A549 (cell line): ENCODE measurements at regions not wholly inside any gene's neighbourhood (a gene's known extent, or its start where the extent isn't known, plus 50 kb on each side); places are given as distances from the start of the nearest gene placed in this dataset.

Experiments used
- ATAC-seq, 2 experiments: fragments of 200-7000 bp in 1 of 2; fragments of >200 bp in 1 of 2; cut with Nextera tagmentation in 1 of 2; cut with Tn5 transposase in 1 of 2; 3 replicates each; pipeline versions ENCODE4 v1.8.0 to v1.9.1; 2018 to 2020; ENCODE audit warnings: mild to moderate bottlenecking in 1 of 2, moderate library complexity in 1 of 2
- CTCF ChIA-PET: fragments of 300-600 bp; sonication (Branson Sonifier 250); formaldehyde crosslinking; extraction: SDS; loops from one replicate; lab custom pipeline; 2021; ENCODE audit warnings: antibody characterized with exemption, inconsistent platforms; lab: Yijun Ruan, JAX
- POLR2A ChIA-PET: fragments of 350-600 bp; formaldehyde crosslinking; extraction: SDS; loops from one replicate; lab custom pipeline; 2021; ENCODE audit warnings: antibody characterized with exemption, inconsistent platforms; lab: Yijun Ruan, JAX
- DNase-seq, 2 experiments: peaks; one replicate each; pipeline versions ENCODE4 v3.0.0 to v3.0.0-alpha.2; 2011 to 2016; ENCODE audit warnings: low read depth in 1 of 2, low spot score in 1 of 2
- FAIRE-seq: peaks from 2 replicates; lab custom pipeline; 2011; peaks lifted over from hg19 to GRCh38; lab: Jason Lieb, UNC
- H3K27ac ChIP-seq, 2 experiments: fragments of >200 bp; sonication (Bioruptor Twin); formaldehyde crosslinking; 3 replicates each; pipeline ENCODE4 v1.5.1; 2016 to 2017
- H3K4me1 ChIP-seq: fragments of >200 bp; sonication (Bioruptor Twin); formaldehyde crosslinking; 3 replicates; pipeline ENCODE4 v1.6.1; 2016
- H3K4me2 ChIP-seq: fragments of >200 bp; sonication (Bioruptor Twin); formaldehyde crosslinking; 3 replicates; pipeline ENCODE4 v1.6.1; 2016
- H3K4me3 ChIP-seq: fragments of >200 bp; sonication (Bioruptor Twin); formaldehyde crosslinking; 3 replicates; pipeline ENCODE4 v1.5.1; 2016
- H3K9me3 ChIP-seq: fragments of >200 bp; sonication (Bioruptor Twin); formaldehyde crosslinking; 3 replicates; pipeline ENCODE4 v1.6.1; 2016
- BCL3 ChIP-seq: fragments of >200 bp; sonication (Bioruptor Twin); formaldehyde crosslinking; IDR thresholded peaks from 3 replicates; pipeline ENCODE4 v1.6.1; 2016
- CHD2 ChIP-seq: fragments of 150-350 bp; IDR thresholded peaks from 2 replicates; pipeline ENCODE4 v1.6.1; 2014; ENCODE audit warnings: low read length; ENCODE audit not compliant: partially characterized antibody
- E2F6 ChIP-seq: IDR thresholded peaks from 2 replicates; pipeline ENCODE4 v1.6.1; 2012; ENCODE audit warnings: low read depth, borderline replicate concordance
- EHF ChIP-seq: fragments of 250-450 bp; sonication (Bioruptor Pico); IDR thresholded peaks from 2 replicates; pipeline ENCODE4 v1.5.0; 2020; ENCODE audit warnings: mild to moderate bottlenecking
- EHMT2 ChIP-seq: fragments of 200-600 bp; sonication (generic); IDR thresholded peaks from 2 replicates; pipeline ENCODE4 v1.6.1; 2016; ENCODE audit warnings: antibody characterized with exemption, low read depth, mild to moderate bottlenecking, moderate library complexity
- ELK1 ChIP-seq: fragments of 150-350 bp; IDR thresholded peaks from 2 replicates; pipeline ENCODE4 v1.6.1; 2014; ENCODE audit warnings: low read depth, mild to moderate bottlenecking, low read length
- EP300 ChIP-seq, 2 experiments: fragments of >200 bp; sonication (Bioruptor Twin); formaldehyde crosslinking; IDR thresholded peaks; 2 replicates in 1 of 2; 3 replicates in 1 of 2; pipeline ENCODE4 v1.6.1; 2016 to 2017
- HDAC2 ChIP-seq: fragments of 200-600 bp; sonication (generic); IDR thresholded peaks from 2 replicates; pipeline ENCODE4 v1.6.1; 2016
- HES2 ChIP-seq: fragments of >200 bp; sonication (Bioruptor Twin); formaldehyde crosslinking; IDR thresholded peaks from 2 replicates; pipeline ENCODE4 v1.6.1; 2016
- MAZ ChIP-seq: fragments of 150-350 bp; IDR thresholded peaks from 2 replicates; pipeline ENCODE4 v1.6.1; 2014; ENCODE audit warnings: antibody characterized with exemption, low read depth, low read length, borderline replicate concordance
- RAD21 ChIP-seq, 2 experiments: fragments of >200 bp in 1 of 2; sonication (Bioruptor Twin) in 1 of 2; formaldehyde crosslinking in 1 of 2; IDR thresholded peaks in 1 of 2; conservative IDR thresholded peaks in 1 of 2; 2 replicates in 1 of 2; 3 replicates in 1 of 2; pipeline ENCODE4 v1.6.1; 2012 to 2018; ENCODE audit warnings: inconsistent platforms in 1 of 2
- RARB ChIP-seq: fragments of 250-450 bp; sonication (Bioruptor Pico); IDR thresholded peaks from 2 replicates; pipeline ENCODE4 v1.8.0; 2021; ENCODE audit warnings: mild to moderate bottlenecking, moderate library complexity
- REST ChIP-seq: fragments of 200-600 bp; sonication (generic); IDR thresholded peaks from 2 replicates; pipeline ENCODE4 v1.6.1; 2016; ENCODE audit warnings: antibody characterized with exemption, mild to moderate bottlenecking, moderate library complexity
- TFCP2L1 ChIP-seq: fragments of 250-450 bp; sonication (Bioruptor Pico); IDR thresholded peaks from 2 replicates; pipeline ENCODE4 v1.5.0; 2021; ENCODE audit warnings: mild to moderate bottlenecking
- TP53 ChIP-seq: fragments of 250-450 bp; sonication (Bioruptor Pico); IDR thresholded peaks from 2 replicates; pipeline ENCODE4 v1.5.0; 2021; ENCODE audit warnings: mild to moderate bottlenecking, moderate library complexity
- ZNF302 ChIP-seq: fragments of 250-450 bp; sonication (Bioruptor Pico); IDR thresholded peaks from 2 replicates; pipeline ENCODE4 v1.9.0; 2021; ENCODE audit warnings: inconsistent platforms, mild to moderate bottlenecking, moderate library complexity
- WGBS: methylation state at CpG from one replicate; pipeline ENCODE4 v1.1.6; 2017; ENCODE audit errors: missing lambda C conversion rate; 5-methylcytosine and 5-hydroxymethylcytosine counted together

- Histone ChIP-seq H3K9me3 (no peaks in the 10 kb centered on the region), H3K4me3 (no peak overlapping the region), H3K27ac (no peak overlapping the region), H3K4me1 (no peaks in the 10 kb centered on the region), H3K4me2 (no peak overlapping the region)
- ChIA-PET POLR2A (no interaction called here), CTCF (no interaction called here)
- DNase-seq, result no peak
- TF ChIP-seq RARB (CRISPR knock-in tag) (no peak), HES2 (no peak), ELK1 (no peak), TFCP2L1 (CRISPR knock-in tag) (no peak), EP300 (IDR thresholded peaks at IDR 0.05) (no peak), RAD21 (conservative IDR thresholded peaks at IDR 0.05 in 1 of 2, IDR thresholded peaks at IDR 0.05 in 1 of 2) (no peak), EHF (CRISPR knock-in tag) (no peak), ZNF302 (no peak), E2F6 (no peak)
- 71% methylated on average over 12 of the region's 12 CpGs for WGBS
- no peak for FAIRE-seq
- no peak for ATAC-seq
These were observed 137.8 kb downstream of the RWDD3 start for GRCh38 chr1:95371666-95372282.

GRCh38 chr1:95375174-95375573, 141.2 kb downstream of the RWDD3 start:
- Histone ChIP-seq H3K4me1 (no peaks in the 10 kb centered on the region), H3K4me3 (no peak overlapping the region), H3K4me2 (no peak overlapping the region), H3K9me3 (no peaks in the 10 kb centered on the region), H3K27ac (no peak overlapping the region)
- ATAC-seq, result no peak
- POLR2A ChIA-PET, result no interaction called here
- DNase-seq, result no peak
- TF ChIP-seq MAZ, result no peak
- no peak for FAIRE-seq
- CTCF ChIA-PET, result no interaction called here
- WGBS, result 51% methylated on average over 4 of the region's 4 CpGs

GRCh38 chr1:95380909-95381308, 146.9 kb downstream of the RWDD3 start:
- ATAC-seq, result no peak
- Histone ChIP-seq H3K4me2 (no peak overlapping the region), H3K9me3 (no peaks in the 10 kb centered on the region), H3K27ac (no peak overlapping the region), H3K4me1 (no peaks in the 10 kb centered on the region), H3K4me3 (no peak overlapping the region)
- WGBS, result 0% methylated on average over 1 of the region's 2 CpGs
- FAIRE-seq, result no peak
- CTCF ChIA-PET, result no interaction called here
- POLR2A ChIA-PET, result no interaction called here
- DNase-seq, result no peak
- TF ChIP-seq TP53 (CRISPR knock-in tag) (no peak), RARB (CRISPR knock-in tag) (no peak), MAZ (no peak), HDAC2 (no peak), REST (no peak), BCL3 (no peak), EHMT2 (no peak), CHD2 (no peak)
- TF ChIP-seq, all 56 proteins: peak for 0
